ENCODE measurements at regions not wholly inside any gene's neighbourhood (a gene's known extent, or its start where the extent isn't known, plus 50 kb on each side); places are given as distances from the start of the nearest gene placed in this dataset.
"Not testable (repeated sequence)": the region's sequence is repeated elsewhere in the genome, so short reads cannot be mapped to it uniquely, and the experiment has no call there.

DNA sequence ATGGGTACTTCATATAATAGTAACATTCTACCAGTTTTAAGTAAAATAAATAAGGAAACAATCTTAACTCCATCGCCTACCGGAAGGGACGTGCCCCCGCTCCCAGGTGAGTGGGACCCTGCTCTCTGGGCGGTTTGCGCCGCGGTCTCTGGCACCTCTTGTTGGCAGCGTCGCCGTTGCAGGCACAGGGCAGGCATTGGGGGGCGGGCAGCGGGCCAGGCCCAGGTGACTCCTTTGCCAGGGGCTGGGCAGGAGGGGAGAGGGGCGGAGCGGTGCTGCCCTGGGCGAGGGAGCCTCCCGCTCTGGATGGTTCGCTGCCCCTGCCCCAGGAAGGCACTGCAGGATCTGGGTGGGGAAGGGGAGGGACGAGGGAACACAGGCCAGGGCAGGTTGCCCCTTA lies 55.6 kb upstream of the GPR39 start:
- H3K4me3 ChIP-seq; H4K20me1 ChIP-seq (replicated peaks; ENCODE audit: control insufficient read depth, insufficient read depth, low read length); H3K4me2 ChIP-seq (ENCODE audit: insufficient read depth, low read length); in situ Hi-C loops (cut with MboI); FAIRE-seq; H3K79me2 ChIP-seq (ENCODE audit: control insufficient read depth, insufficient read depth, low read length); H3K27me3 ChIP-seq (ENCODE audit: control insufficient read depth in 2 of 2, insufficient read depth in 2 of 2, low read length in 2 of 2); H2AFZ ChIP-seq (ENCODE audit: low read depth, low read length); ATAC-seq; H3K9me1 ChIP-seq (ENCODE audit: control insufficient read depth, insufficient read depth, low read length); H3K9me3 ChIP-seq (replicated peaks; ENCODE audit: control insufficient read depth, insufficient read depth, low read depth, low read length); H3K36me3 ChIP-seq (ENCODE audit: control insufficient read depth, insufficient read depth, low read length); CTCF ChIA-PET (ENCODE audit: low intra/inter-chr PET ratio); DNase-seq (ENCODE audit: extremely low read depth in 1 of 4, low spot score in 3 of 4); H3K27ac ChIP-seq (ENCODE audit: extremely low read depth, low read depth, low read length); intact Hi-C loops (cut with micrococcal nuclease); H3K9ac ChIP-seq (ENCODE audit: insufficient read depth in 1 of 2, low read depth in 2 of 2, low read length in 2 of 2); POLR2A ChIA-PET; BruUV-seq (replicated peaks); H3K4me1 ChIP-seq (replicated peaks in 1 of 2; ENCODE audit: control insufficient read depth in 2 of 2, insufficient read depth in 2 of 2, low read length in 2 of 2): not testable (repeated sequence)
- 33% methylated on average over 12 of the region's 19 CpGs for WGBS (ENCODE audit: insufficient coverage, low coverage, missing lambda C conversion rate)

DNA sequence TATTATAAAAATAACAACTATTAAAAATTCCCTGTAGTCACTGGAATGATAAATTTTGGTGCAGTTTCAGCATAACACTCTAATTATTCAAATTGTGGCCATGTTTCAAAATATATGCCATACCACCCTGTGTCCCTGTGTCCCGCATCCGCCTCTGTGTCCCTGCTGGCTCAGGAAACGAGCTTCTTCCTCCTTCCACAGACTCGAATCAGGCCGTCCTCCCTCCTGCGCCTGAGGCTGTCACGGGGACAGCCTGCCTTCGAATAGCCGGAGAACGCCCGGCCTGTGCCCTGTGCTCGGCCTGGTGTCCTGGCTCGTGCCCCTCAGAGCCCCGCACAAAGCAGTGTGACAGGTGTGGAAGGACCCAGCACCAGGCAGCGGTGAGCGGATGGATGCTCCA lies 55.1 kb upstream of the GPR39 start:
- H3K4me2 ChIP-seq (ENCODE audit: insufficient read depth, low read length); POLR2A ChIA-PET; H2AFZ ChIP-seq (ENCODE audit: low read depth, low read length); H3K4me1 ChIP-seq (replicated peaks in 1 of 2; ENCODE audit: control insufficient read depth in 2 of 2, insufficient read depth in 2 of 2, low read length in 2 of 2); H3K9me1 ChIP-seq (ENCODE audit: control insufficient read depth, insufficient read depth, low read length); intact Hi-C loops (cut with micrococcal nuclease); ATAC-seq; H3K27ac ChIP-seq (ENCODE audit: extremely low read depth, low read depth, low read length); H3K36me3 ChIP-seq (ENCODE audit: control insufficient read depth, insufficient read depth, low read length); H4K20me1 ChIP-seq (replicated peaks; ENCODE audit: control insufficient read depth, insufficient read depth, low read length); H3K4me3 ChIP-seq; H3K9ac ChIP-seq (ENCODE audit: insufficient read depth in 1 of 2, low read depth in 2 of 2, low read length in 2 of 2); H3K79me2 ChIP-seq (ENCODE audit: control insufficient read depth, insufficient read depth, low read length); H3K9me3 ChIP-seq (replicated peaks; ENCODE audit: control insufficient read depth, insufficient read depth, low read depth, low read length); FAIRE-seq; BruUV-seq (replicated peaks); DNase-seq (ENCODE audit: extremely low read depth in 1 of 4, low spot score in 3 of 4); in situ Hi-C loops (cut with MboI); CTCF ChIA-PET (ENCODE audit: low intra/inter-chr PET ratio); H3K27me3 ChIP-seq (ENCODE audit: control insufficient read depth in 2 of 2, insufficient read depth in 2 of 2, low read length in 2 of 2): not testable (repeated sequence)
- 0% methylated on average over 4 of the region's 16 CpGs for WGBS (ENCODE audit: insufficient coverage, low coverage, missing lambda C conversion rate)

DNA sequence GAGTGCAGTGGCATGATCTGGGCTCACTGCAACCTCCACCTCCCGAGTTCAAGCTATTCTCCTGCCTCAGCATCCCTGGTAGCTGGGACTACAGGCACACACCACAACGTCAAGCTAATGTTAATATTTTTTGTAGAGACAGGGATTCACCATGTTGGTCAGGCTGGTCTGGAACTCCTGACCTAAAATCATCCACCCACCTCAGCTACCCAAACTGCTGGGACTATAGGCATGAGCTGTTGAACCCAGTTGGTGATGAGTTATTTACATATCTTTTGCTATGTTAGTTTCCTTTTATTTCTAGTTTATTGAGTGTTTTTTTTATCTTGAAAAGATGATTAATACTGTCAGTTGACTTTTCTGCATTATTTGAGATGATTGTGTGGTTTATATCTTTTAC lies 53.3 kb upstream of the GPR39 start:
- H4K20me1 ChIP-seq (replicated peaks; ENCODE audit: control insufficient read depth, insufficient read depth, low read length); H3K27me3 ChIP-seq (ENCODE audit: control insufficient read depth in 2 of 2, insufficient read depth in 2 of 2, low read length in 2 of 2); FAIRE-seq; H3K79me2 ChIP-seq (ENCODE audit: control insufficient read depth, insufficient read depth, low read length); in situ Hi-C loops (cut with MboI); H3K9me3 ChIP-seq (replicated peaks; ENCODE audit: control insufficient read depth, insufficient read depth, low read depth, low read length); DNase-seq (ENCODE audit: extremely low read depth in 1 of 4, low spot score in 3 of 4); BruUV-seq (replicated peaks); H3K27ac ChIP-seq (ENCODE audit: extremely low read depth, low read depth, low read length); H3K9me1 ChIP-seq (ENCODE audit: control insufficient read depth, insufficient read depth, low read length); H2AFZ ChIP-seq (ENCODE audit: low read depth, low read length); H3K36me3 ChIP-seq (ENCODE audit: control insufficient read depth, insufficient read depth, low read length); H3K4me1 ChIP-seq (replicated peaks in 1 of 2; ENCODE audit: control insufficient read depth in 2 of 2, insufficient read depth in 2 of 2, low read length in 2 of 2); H3K4me2 ChIP-seq (ENCODE audit: insufficient read depth, low read length); intact Hi-C loops (cut with micrococcal nuclease); H3K9ac ChIP-seq (ENCODE audit: insufficient read depth in 1 of 2, low read depth in 2 of 2, low read length in 2 of 2); ATAC-seq; H3K4me3 ChIP-seq; CTCF ChIA-PET (ENCODE audit: low intra/inter-chr PET ratio): not testable (repeated sequence)
- WGBS (ENCODE audit: insufficient coverage, low coverage, missing lambda C conversion rate), result 0% methylated on average over 2 of the region's 2 CpGs
- POLR2A ChIA-PET, result interaction anchor here (0.6 kb wide), 1 partner anchor 45 kb away, joined by 3 read pairs; no protein-coding TSS in a partner anchor
